ENCODE measurements at regions not wholly inside any gene's neighbourhood (a gene's known extent, or its start where the extent isn't known, plus 50 kb on each side); places are given as distances from the start of the nearest gene placed in this dataset.

GRCh38 chr4:19748519-19749479 is 502.9 kb upstream of the SLIT2 start:
- Mint-ChIP-seq H3K27ac (no peak overlapping the region), H3K4me3 (no peak overlapping the region), H3K27me3 (ENCODE audit: low read depth) (no peaks in the 10 kb centered on the region), H3K4me1 (ENCODE audit: low read depth) (no peaks in the 10 kb centered on the region), H3K9me3 (peaks cover 1 to 9% of the 10 kb centered on the region in 2 donors), H3K36me3 (ENCODE audit: insufficient read depth in 2 of 2) (no peaks in the 10 kb centered on the region)
- DNase-seq (no peak), ATAC-seq (replicated peaks in 1 of 2) (no peak)

DNA sequence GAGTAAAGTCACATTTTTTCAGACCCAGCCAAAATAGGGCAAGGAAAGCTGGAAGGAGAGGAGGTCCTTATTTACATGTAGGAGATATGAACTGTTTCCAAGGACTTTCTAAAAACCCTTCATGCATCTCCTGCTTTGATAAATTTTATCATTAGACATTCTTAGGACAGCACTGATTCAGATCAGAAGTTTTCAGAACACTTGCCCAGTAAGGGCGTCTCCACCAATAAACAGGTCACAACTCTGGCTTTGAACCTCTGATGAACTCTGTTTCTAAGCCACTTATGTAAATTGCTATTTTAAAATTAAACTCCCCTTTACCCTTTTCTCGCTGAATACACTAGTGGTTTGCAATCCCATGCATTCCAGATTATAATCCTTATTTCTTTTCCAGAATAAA is 505.3 kb upstream of the SLIT2 start:
- no peaks in the 10 kb centered on the region for H3K27me3 Mint-ChIP-seq (ENCODE audit: low read depth)
- no peak overlapping the region for H3K27ac Mint-ChIP-seq
- no peaks in the 10 kb centered on the region for H3K36me3 Mint-ChIP-seq (ENCODE audit: insufficient read depth in 2 of 2)
- no peaks in the 10 kb centered on the region for H3K4me1 Mint-ChIP-seq (ENCODE audit: low read depth)
- peaks cover 1 to 11% of the 10 kb centered on the region in 2 donors for H3K9me3 Mint-ChIP-seq
- ATAC-seq (replicated peaks in 1 of 2) (no peak), DNase-seq (no peak)
- H3K4me3 Mint-ChIP-seq: no peak overlapping the region

DNA sequence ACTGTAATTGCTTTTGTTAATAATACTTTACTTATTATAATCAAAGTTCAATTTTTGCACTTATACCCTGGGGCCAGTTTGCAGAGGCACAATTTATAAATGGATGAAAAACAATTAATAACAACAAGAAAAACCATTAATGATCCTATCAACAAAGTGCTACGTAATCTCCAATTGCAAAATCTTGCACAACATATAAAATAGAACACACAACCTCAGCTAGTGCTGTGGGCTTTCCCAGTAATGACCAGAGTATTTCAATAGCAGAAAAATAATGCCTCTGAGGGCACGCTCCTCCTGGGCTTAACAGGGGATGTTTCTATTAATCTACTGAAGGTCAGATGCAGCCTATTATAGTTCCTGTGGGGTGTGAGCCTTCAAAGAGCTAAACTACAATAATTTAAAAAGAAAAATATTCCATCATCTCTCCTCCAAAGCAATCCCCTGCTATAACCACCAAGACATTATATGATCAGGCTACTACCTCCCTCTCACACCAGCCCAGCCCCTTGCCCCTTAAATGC is 508.5 kb upstream of the SLIT2 start:
- no peaks in the 10 kb centered on the region for H3K36me3 Mint-ChIP-seq (ENCODE audit: insufficient read depth in 2 of 2)
- ATAC-seq (replicated peaks in 1 of 2) (no peak), DNase-seq (no peak)
- no peaks in the 10 kb centered on the region for H3K27me3 Mint-ChIP-seq (ENCODE audit: low read depth)
- H3K9me3 Mint-ChIP-seq: peaks cover 1 to 9% of the 10 kb centered on the region in 2 donors
- no peaks in the 10 kb centered on the region for H3K4me1 Mint-ChIP-seq (ENCODE audit: low read depth)
- H3K4me3 Mint-ChIP-seq: no peak overlapping the region
- H3K27ac Mint-ChIP-seq: no peak overlapping the region

DNA sequence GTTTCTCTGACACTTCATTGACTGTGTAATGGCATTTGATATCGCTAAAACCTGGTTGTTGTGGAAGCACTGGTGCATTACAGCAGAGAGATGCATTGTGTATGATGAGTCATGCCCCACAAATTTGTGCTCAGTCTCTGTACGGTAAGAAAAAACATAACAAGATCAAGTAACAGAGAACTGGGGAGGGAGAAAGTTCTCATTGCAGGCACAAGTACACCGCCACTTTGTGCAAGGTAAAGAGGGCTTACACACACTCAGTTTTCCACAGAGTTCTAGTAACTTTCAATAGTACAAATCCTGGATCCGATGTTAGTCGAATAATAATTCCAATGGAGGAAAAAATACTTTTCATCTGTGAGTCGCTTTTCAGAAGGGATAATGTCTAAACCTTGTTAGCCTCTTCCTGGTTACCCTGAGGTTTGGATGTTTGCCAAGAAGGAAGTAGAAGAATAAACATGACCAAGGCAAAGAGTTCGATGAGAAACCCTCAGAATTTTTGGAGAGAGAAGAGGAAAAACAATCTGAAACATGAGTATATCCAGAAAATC is 512.5 kb upstream of the SLIT2 start:
- Mint-ChIP-seq H3K27me3 (ENCODE audit: low read depth) (no peaks in the 10 kb centered on the region), H3K27ac (no peak overlapping the region), H3K4me1 (ENCODE audit: low read depth) (no peaks in the 10 kb centered on the region), H3K9me3 (peaks cover 1 to 10% of the 10 kb centered on the region in 2 donors), H3K4me3 (no peak overlapping the region), H3K36me3 (ENCODE audit: insufficient read depth in 2 of 2) (no peaks in the 10 kb centered on the region)
- ATAC-seq (replicated peaks in 1 of 2): no peak
- DNase-seq: no peak

- Mint-ChIP-seq H3K4me1 (ENCODE audit: low read depth) (no peaks in the 10 kb centered on the region), H3K27ac (no peak overlapping the region), H3K9me3 (peaks cover 1 to 9% of the 10 kb centered on the region in 2 donors), H3K27me3 (ENCODE audit: low read depth) (no peaks in the 10 kb centered on the region), H3K4me3 (no peak overlapping the region), H3K36me3 (ENCODE audit: insufficient read depth in 2 of 2) (no peaks in the 10 kb centered on the region)
- no peak for DNase-seq
- ATAC-seq (replicated peaks in 1 of 2): no peak
Observed at GRCh38 chr4:19736968-19737756, 514.5 kb upstream of the SLIT2 start.

DNA sequence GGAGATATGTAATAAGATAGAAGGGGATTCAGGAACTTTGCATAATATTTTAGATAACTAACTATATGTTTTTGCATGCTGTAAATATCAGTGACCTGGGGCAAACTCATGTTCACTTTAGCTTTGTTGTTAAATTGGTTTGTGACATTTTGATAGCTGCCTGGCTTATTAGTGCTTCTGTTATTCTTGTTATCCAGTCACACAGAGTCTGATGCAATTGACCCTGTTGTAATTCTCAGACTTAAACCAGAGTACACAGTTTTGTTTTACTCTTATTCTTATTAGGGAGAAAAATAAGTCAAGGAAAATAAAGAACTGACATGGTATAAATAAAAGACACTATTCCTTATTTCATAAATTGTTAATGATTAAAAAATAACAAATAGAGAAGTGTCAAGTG is 516.7 kb upstream of the SLIT2 start:
- H3K9me3 Mint-ChIP-seq: peaks cover 1 to 15% of the 10 kb centered on the region in 2 donors
- H3K4me3 Mint-ChIP-seq: no peak overlapping the region
- no peaks in the 10 kb centered on the region for H3K27me3 Mint-ChIP-seq (ENCODE audit: low read depth)
- peaks cover 0 to 2% of the 10 kb centered on the region in 2 donors for H3K36me3 Mint-ChIP-seq (ENCODE audit: insufficient read depth in 2 of 2)
- H3K27ac Mint-ChIP-seq: no peak overlapping the region
- ATAC-seq (replicated peaks in 1 of 2) (no peak), DNase-seq (no peak)
- no peaks in the 10 kb centered on the region for H3K4me1 Mint-ChIP-seq (ENCODE audit: low read depth)

GRCh38 chr4:19729886-19730651 is 521.6 kb upstream of the SLIT2 start:
- no peak for ATAC-seq (replicated peaks in 1 of 2)

GRCh38 chr4:19728773-19729172 is 522.9 kb upstream of the SLIT2 start:
- no peak for DNase-seq
- no peaks in the 10 kb centered on the region for H3K4me1 Mint-ChIP-seq (ENCODE audit: low read depth)
- no peak overlapping the region for H3K4me3 Mint-ChIP-seq
- no peak for ATAC-seq (replicated peaks in 1 of 2)
- H3K27ac Mint-ChIP-seq: no peak overlapping the region
- peaks cover 0 to 3% of the 10 kb centered on the region in 2 donors for H3K36me3 Mint-ChIP-seq (ENCODE audit: insufficient read depth in 2 of 2)
- peaks cover 0 to 17% of the 10 kb centered on the region in 2 donors for H3K9me3 Mint-ChIP-seq
- H3K27me3 Mint-ChIP-seq (ENCODE audit: low read depth): no peaks in the 10 kb centered on the region

More at GRCh38 chr4:19729886-19730651, 521.6 kb upstream of the SLIT2 start:
- no peak overlapping the region for H3K4me3 Mint-ChIP-seq
- H3K27ac Mint-ChIP-seq: no peak overlapping the region
- H3K27me3 Mint-ChIP-seq (ENCODE audit: low read depth): no peaks in the 10 kb centered on the region
- DNase-seq: no peak
- no peaks in the 10 kb centered on the region for H3K4me1 Mint-ChIP-seq (ENCODE audit: low read depth)
- H3K9me3 Mint-ChIP-seq: peaks cover 0 to 18% of the 10 kb centered on the region in 2 donors
- H3K36me3 Mint-ChIP-seq (ENCODE audit: insufficient read depth in 2 of 2): peaks cover 0 to 3% of the 10 kb centered on the region in 2 donors

GRCh38 chr4:19727141-19727540 is 524.6 kb upstream of the SLIT2 start:
- H3K4me1 Mint-ChIP-seq (ENCODE audit: low read depth): no peaks in the 10 kb centered on the region
- peaks cover 0 to 3% of the 10 kb centered on the region in 2 donors for H3K36me3 Mint-ChIP-seq (ENCODE audit: insufficient read depth in 2 of 2)
- ATAC-seq (replicated peaks in 1 of 2) (no peak), DNase-seq (no peak)
- H3K27ac Mint-ChIP-seq: no peak overlapping the region
- H3K27me3 Mint-ChIP-seq (ENCODE audit: low read depth): no peaks in the 10 kb centered on the region
- no peak overlapping the region for H3K4me3 Mint-ChIP-seq
- H3K9me3 Mint-ChIP-seq: peaks cover 5 to 24% of the 10 kb centered on the region in 2 donors

DNA sequence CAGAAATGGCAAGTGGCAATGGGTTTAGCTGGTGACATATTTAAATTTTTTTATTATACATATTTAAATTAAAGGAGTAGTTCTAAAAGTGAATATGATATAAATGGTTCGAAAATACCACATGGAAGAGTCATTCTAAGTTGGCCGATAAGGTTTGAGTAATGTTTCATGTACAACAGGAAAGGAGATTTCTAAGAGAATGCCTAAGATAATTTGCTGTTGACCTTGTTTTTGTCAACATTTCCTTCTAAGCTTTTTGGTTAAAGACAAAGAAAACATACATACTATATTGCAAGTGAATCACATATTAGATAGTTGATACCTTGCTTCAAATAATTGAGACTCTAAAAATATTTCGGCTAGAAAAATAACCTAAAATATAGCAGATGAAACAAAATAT is 526.6 kb upstream of the SLIT2 start:
- H3K36me3 Mint-ChIP-seq (ENCODE audit: insufficient read depth in 2 of 2): peaks cover 0 to 1% of the 10 kb centered on the region in 2 donors
- H3K4me1 Mint-ChIP-seq (ENCODE audit: low read depth): no peaks in the 10 kb centered on the region
- no peak overlapping the region for H3K27ac Mint-ChIP-seq
- peaks cover 7 to 21% of the 10 kb centered on the region in 2 donors for H3K9me3 Mint-ChIP-seq
- H3K4me3 Mint-ChIP-seq: no peak overlapping the region
- no peak for DNase-seq
- no peak for ATAC-seq (replicated peaks in 1 of 2)
- H3K27me3 Mint-ChIP-seq (ENCODE audit: low read depth): no peaks in the 10 kb centered on the region

- no peak for ATAC-seq (replicated peaks in 1 of 2)
Observed at GRCh38 chr4:19722404-19722803, 529.3 kb upstream of the SLIT2 start.

DNA sequence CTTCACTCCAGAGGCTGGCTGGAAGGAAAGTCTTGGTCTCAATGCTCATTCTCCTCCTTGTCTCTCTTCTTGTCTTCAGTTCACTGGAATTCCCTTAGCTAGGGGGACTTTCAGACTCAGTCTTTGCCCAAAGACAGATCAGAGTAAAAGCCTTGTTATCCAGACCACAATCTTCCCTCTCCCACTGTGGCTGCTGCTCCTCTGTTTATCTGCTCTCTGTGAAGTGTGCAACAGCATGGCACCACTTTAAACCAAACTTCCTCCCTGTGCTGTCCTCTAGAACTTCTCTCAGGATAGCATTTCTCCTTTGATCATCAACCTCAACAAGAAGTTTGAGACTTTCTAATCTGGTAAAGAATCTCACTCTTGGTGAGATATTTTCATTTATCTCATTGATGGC is 530.1 kb upstream of the SLIT2 start:
- Mint-ChIP-seq H3K4me1 (ENCODE audit: low read depth) (no peaks in the 10 kb centered on the region), H3K27me3 (ENCODE audit: low read depth) (no peaks in the 10 kb centered on the region), H3K9me3 (peaks cover 9 to 23% of the 10 kb centered on the region in 2 donors), H3K36me3 (ENCODE audit: insufficient read depth in 2 of 2) (no peaks in the 10 kb centered on the region), H3K4me3 (no peak overlapping the region), H3K27ac (no peak overlapping the region)
- DNase-seq: no peak
- ATAC-seq (replicated peaks in 1 of 2): no peak

More at GRCh38 chr4:19722404-19722803, 529.3 kb upstream of the SLIT2 start:
- Mint-ChIP-seq H3K4me3 (no peak overlapping the region), H3K4me1 (ENCODE audit: low read depth) (no peaks in the 10 kb centered on the region), H3K36me3 (ENCODE audit: insufficient read depth in 2 of 2) (no peaks in the 10 kb centered on the region), H3K9me3 (peaks cover 9 to 21% of the 10 kb centered on the region in 2 donors), H3K27ac (no peak overlapping the region), H3K27me3 (ENCODE audit: low read depth) (no peaks in the 10 kb centered on the region)
- no peak for DNase-seq

Measured in activated T-cell treated with anti-CD3 and anti-CD28 coated beads, Interleukin-2, amount 50 U/mL, for 72 hours (primary cell).